ENCODE measurements at regions not wholly inside any gene's neighbourhood (a gene's known extent, or its start where the extent isn't known, plus 50 kb on each side); places are given as distances from the start of the nearest gene placed in this dataset.

DNA sequence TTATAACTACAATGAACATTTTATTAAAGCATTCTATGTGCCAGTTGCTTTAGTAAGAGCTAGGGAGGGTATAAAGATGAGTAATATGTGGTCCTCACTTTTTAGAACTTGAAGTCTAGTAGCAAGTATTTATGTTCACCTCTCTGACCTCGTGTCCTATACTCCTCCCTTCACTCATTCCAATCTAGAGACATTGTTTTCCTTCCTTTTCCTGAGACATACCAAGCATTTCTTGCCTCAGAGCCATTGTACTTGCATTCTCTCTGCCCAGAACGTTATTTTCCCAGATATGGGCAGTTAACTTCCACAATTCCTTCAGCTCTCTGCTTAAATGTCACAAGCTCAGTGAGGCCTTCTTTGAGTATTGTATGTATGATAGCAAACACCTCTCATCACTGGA lies 408.6 kb downstream of the PDCD6IP start:
- TF ChIP-seq, protein P1, sequence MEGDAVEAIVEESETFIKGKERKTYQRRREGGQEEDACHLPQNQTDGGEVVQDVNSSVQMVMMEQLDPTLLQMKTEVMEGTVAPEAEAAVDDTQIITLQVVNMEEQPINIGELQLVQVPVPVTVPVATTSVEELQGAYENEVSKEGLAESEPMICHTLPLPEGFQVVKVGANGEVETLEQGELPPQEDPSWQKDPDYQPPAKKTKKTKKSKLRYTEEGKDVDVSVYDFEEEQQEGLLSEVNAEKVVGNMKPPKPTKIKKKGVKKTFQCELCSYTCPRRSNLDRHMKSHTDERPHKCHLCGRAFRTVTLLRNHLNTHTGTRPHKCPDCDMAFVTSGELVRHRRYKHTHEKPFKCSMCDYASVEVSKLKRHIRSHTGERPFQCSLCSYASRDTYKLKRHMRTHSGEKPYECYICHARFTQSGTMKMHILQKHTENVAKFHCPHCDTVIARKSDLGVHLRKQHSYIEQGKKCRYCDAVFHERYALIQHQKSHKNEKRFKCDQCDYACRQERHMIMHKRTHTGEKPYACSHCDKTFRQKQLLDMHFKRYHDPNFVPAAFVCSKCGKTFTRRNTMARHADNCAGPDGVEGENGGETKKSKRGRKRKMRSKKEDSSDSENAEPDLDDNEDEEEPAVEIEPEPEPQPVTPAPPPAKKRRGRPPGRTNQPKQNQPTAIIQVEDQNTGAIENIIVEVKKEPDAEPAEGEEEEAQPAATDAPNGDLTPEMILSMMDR (IDR thresholded peaks at IDR 0.05), result no peak
- no peak for TF ChIP-seq EZH2 (IDR thresholded peaks at IDR 0.05; ENCODE audit: borderline replicate concordance, insufficient read depth, low read depth, low read length, poor library complexity, severe bottlenecking)
